NB4 (cell line): ENCODE measurements at regions not wholly inside any gene's neighbourhood (a gene's known extent, or its start where the extent isn't known, plus 50 kb on each side); places are given as distances from the start of the nearest gene placed in this dataset.

ENCODE experiments used
- CTCF ChIP-seq: IDR thresholded peaks from one replicate; pipeline ENCODE4 v1.5.1; 2012; ENCODE audit warnings: low read depth, low read length
- MAX ChIP-seq: IDR thresholded peaks from 2 replicates; pipeline ENCODE4 v1.6.1; 2011; ENCODE audit warnings: low read depth, low read length
- MYC ChIP-seq: IDR thresholded peaks from 2 replicates; pipeline ENCODE4 v1.6.1; 2011; ENCODE audit warnings: low read depth, low read length
- POLR2A ChIP-seq: IDR thresholded peaks from 2 replicates; pipeline ENCODE4 v1.6.1; 2011; ENCODE audit warnings: mild to moderate bottlenecking; ENCODE audit not compliant: insufficient read length; ENCODE audit errors: extremely low read depth

- TF ChIP-seq MAX (no peak), CTCF (no peak), POLR2A (no peak), MYC (no peak)
Measured at GRCh38 chr3:176428552-176428951, 768.7 kb downstream of the TBL1XR1 start.
